ENCODE measurements at regions not wholly inside any gene's neighbourhood (a gene's known extent, or its start where the extent isn't known, plus 50 kb on each side); places are given as distances from the start of the nearest gene placed in this dataset.

- Histone ChIP-seq H3K27ac (ENCODE audit: insufficient read depth, low read depth, low read length) (no peak overlapping the region), H3K27me3 (ENCODE audit: control insufficient read depth in 2 of 2, insufficient read depth in 2 of 2, low read length in 2 of 2) (no peaks in the 10 kb centered on the region), H3K9ac (replicated peaks; ENCODE audit: extremely low read depth, insufficient read depth, low read length) (no peak overlapping the region), H3K4me2 (ENCODE audit: insufficient read depth, low read length) (no peak overlapping the region), H4K20me1 (replicated peaks; ENCODE audit: control insufficient read depth, extremely low read depth, insufficient read depth, low read length) (no peaks in the 10 kb centered on the region), H3K4me1 (ENCODE audit: control insufficient read depth, extremely low read depth, insufficient read depth, low read length) (no peaks in the 10 kb centered on the region), H3K4me3 (replicated peaks in 1 of 3; ENCODE audit: insufficient read depth in 1 of 3, low read depth in 1 of 3, low read length in 3 of 3) (no peak overlapping the region), H3K9me3 (replicated peaks; ENCODE audit: control insufficient read depth, insufficient read depth, low read length) (peaks cover 3% of the 10 kb centered on the region), H3K79me2 (ENCODE audit: control insufficient read depth, insufficient read depth, low read length) (no peaks in the 10 kb centered on the region), H3K36me3 (ENCODE audit: control insufficient read depth in 2 of 2, extremely low read depth in 1 of 2, insufficient read depth in 2 of 2, low read length in 2 of 2) (no peaks in the 10 kb centered on the region), H3K9me1 (replicated peaks; ENCODE audit: control insufficient read depth, extremely low read depth, insufficient read depth, low read length) (no peaks in the 10 kb centered on the region), H2AFZ (ENCODE audit: low read depth, low read length) (no peak overlapping the region)
- dilution Hi-C loops (cut with MboI; ENCODE audit: extremely low pct_ligation_motif_present, low sequenced_read_pairs) (no loop called here), intact Hi-C loops (cut with micrococcal nuclease) (no loop called here)
- CTCF ChIA-PET: no interaction called here
- POLR2A ChIA-PET: no interaction called here
- no TSS peak for BruUV-seq (replicated peaks)
- DNase-seq (ENCODE audit: low read depth, low spot score) (no peak), FAIRE-seq (no peak)
- no peak for TF ChIP-seq FOS (IDR thresholded peaks at IDR 0.05; ENCODE audit: borderline replicate concordance, insufficient read depth, low read length)
- TF ChIP-seq GATA2 (IDR thresholded peaks at IDR 0.05; ENCODE audit: insufficient read depth, insufficient read length, low read depth, low read length): no peak
- no peak for TF ChIP-seq JUN (IDR thresholded peaks at IDR 0.05; ENCODE audit: borderline replicate concordance, insufficient read depth, insufficient read length, low read depth)
- TF ChIP-seq POLR2AphosphoS5 (IDR thresholded peaks at IDR 0.05; ENCODE audit: insufficient read depth, low read depth, low read length): no peak
- no peak for TF ChIP-seq CTCF (IDR thresholded peaks at IDR 0.05; ENCODE audit: extremely low read depth in 1 of 2, insufficient read depth in 1 of 2, low read depth in 1 of 2, low read length in 2 of 2)
- no peak for TF ChIP-seq MAX (IDR thresholded peaks at IDR 0.05; ENCODE audit: insufficient read depth, insufficient read length)
- no peak for TF ChIP-seq POLR2A (IDR thresholded peaks at IDR 0.05; ENCODE audit: low read depth, low read length)
- no peak for TF ChIP-seq EZH2 (IDR thresholded peaks at IDR 0.05; ENCODE audit: borderline replicate concordance, low read depth, low read length, severe bottlenecking)
- TF ChIP-seq MYC (IDR thresholded peaks at IDR 0.05; ENCODE audit: low read depth, low read length): no peak
These were observed 461.2 kb upstream of the VSTM2A start for GRCh38 chr7:54080971-54081370.

All from endothelial cell of umbilical vein (primary cell).